NAMALWA (cell line): ENCODE measurements at regions not wholly inside any gene's neighbourhood (a gene's known extent, or its start where the extent isn't known, plus 50 kb on each side); places are given as distances from the start of the nearest gene placed in this dataset.
"Not testable (repeated sequence)": the region's sequence is repeated elsewhere in the genome, so short reads cannot be mapped to it uniquely, and the experiment has no call there.

ENCODE experiments used
- DNase-seq: peaks from one replicate; pipeline ENCODE4 v3.0.0-alpha.2; 2015; ENCODE audit warnings: low spot score

- no peak for DNase-seq
These were observed 637.8 kb downstream of the RFPL4B start for GRCh38 chr6:112984899-112985298.

GRCh38 chr6:112986321-112986720 is 639.2 kb downstream of the RFPL4B start:
- no peak for DNase-seq

- no peak for DNase-seq
These were observed 641.6 kb downstream of the RFPL4B start for GRCh38 chr6:112988748-112989147.

GRCh38 chr6:112990971-112991370 is 643.8 kb downstream of the RFPL4B start:
- DNase-seq = no peak

- DNase-seq = no peak
These were observed 644.8 kb downstream of the RFPL4B start for GRCh38 chr6:112991912-112992311.

GRCh38 chr6:112997421-112998085 is 650.4 kb downstream of the RFPL4B start:
- DNase-seq = no peak

GRCh38 chr6:113004054-113004453 is 656.9 kb downstream of the RFPL4B start:
- DNase-seq = no peak

GRCh38 chr6:113004470-113005270 is 657.5 kb downstream of the RFPL4B start:
- DNase-seq = no peak

- DNase-seq = no peak
These were observed 659.4 kb downstream of the RFPL4B start for GRCh38 chr6:113006494-113006893.

- DNase-seq = no peak
These were observed 662.6 kb downstream of the RFPL4B start for GRCh38 chr6:113009682-113010081.

GRCh38 chr6:113010196-113010989 is 663.3 kb downstream of the RFPL4B start:
- DNase-seq = no peak

GRCh38 chr6:113011389-113011788 is 664.3 kb downstream of the RFPL4B start:
- DNase-seq = no peak

GRCh38 chr6:113011801-113012200 is 664.7 kb downstream of the RFPL4B start:
- DNase-seq = no peak

- no peak for DNase-seq
These were observed 668.1 kb downstream of the RFPL4B start for GRCh38 chr6:113015249-113015648.

GRCh38 chr6:113017353-113017752 is 670.2 kb downstream of the RFPL4B start:
- no peak for DNase-seq

GRCh38 chr6:113018351-113019151 is 671.4 kb downstream of the RFPL4B start:
- no peak for DNase-seq

- no peak for DNase-seq
These were observed 672.0 kb downstream of the RFPL4B start for GRCh38 chr6:113019176-113019575.

GRCh38 chr6:113027780-113028179 is 680.6 kb downstream of the RFPL4B start:
- DNase-seq = no peak

GRCh38 chr6:113029161-113029560 is 682.0 kb downstream of the RFPL4B start:
- DNase-seq = not testable (repeated sequence)

GRCh38 chr6:113031591-113032238 is 684.6 kb downstream of the RFPL4B start:
- DNase-seq = no peak

GRCh38 chr6:113039005-113039404 is 691.9 kb downstream of the RFPL4B start:
- DNase-seq = no peak
